Breast epithelium (tissue), 3 donors: ENCODE measurements at regions not wholly inside any gene's neighbourhood (a gene's known extent, or its start where the extent isn't known, plus 50 kb on each side); places are given as distances from the start of the nearest gene placed in this dataset.

Source experiments
- CTCF ChIP-seq, 3 donors: fragments of 450-650 bp; IDR thresholded peaks; one replicate each; pipeline ENCODE4 v1.5.1; 2016 to 2017; ENCODE audit warnings: antibody characterized with exemption in 3 of 3, mild to moderate bottlenecking in 3 of 3, moderate library complexity in 3 of 3
- POLR2A ChIP-seq: fragments of 450-650 bp; IDR thresholded peaks from one replicate; pipeline ENCODE4 v1.6.1; 2016; ENCODE audit warnings: antibody characterized with exemption, mild to moderate bottlenecking, moderate library complexity
- POLR2AphosphoS5 ChIP-seq, 3 donors: sonication (generic); formaldehyde crosslinking; IDR thresholded peaks; one replicate each; pipeline ENCODE4 v1.6.1; 2017; ENCODE audit warnings: antibody characterized with exemption in 3 of 3

GRCh38 chr5:77926337-77926736, 150.2 kb upstream of the TBCA start:
- no peak for TF ChIP-seq CTCF (IDR thresholded peaks at IDR 0.05)
- no peak for TF ChIP-seq POLR2A
- no peak for TF ChIP-seq POLR2AphosphoS5 (IDR thresholded peaks at IDR 0.05)
